Activated B cell treated with CpG ODN at 0.5 μM for 24 hours (primary cell): ENCODE measurements at regions not wholly inside any gene's neighbourhood (a gene's known extent, or its start where the extent isn't known, plus 50 kb on each side); places are given as distances from the start of the nearest gene placed in this dataset.

Experiments
- ATAC-seq: fragments of 200-7000 bp; cut with Tn5 transposase; one replicate; pipeline ENCODE4 v1.10.0; 2021; ENCODE audit warnings: low read depth, mild to moderate bottlenecking, moderate library complexity
- CTCF ChIA-PET: fragments of 350-600 bp; sonication (Branson Sonifier 250); formaldehyde crosslinking; loops from one replicate; lab custom pipeline; 2021; ENCODE audit warnings: antibody characterized with exemption; lab: Charles Lee
- POLR2A ChIA-PET: fragments of 350-600 bp; sonication (Branson Sonifier 250); formaldehyde crosslinking; loops from one replicate; lab custom pipeline; 2021; ENCODE audit warnings: antibody characterized with exemption; lab: Charles Lee
- DNase-seq: peaks from one replicate; pipeline ENCODE4 v3.0.0; 2022
- H3K27ac Mint-ChIP-seq: one replicate; pipeline ENCODE4 v1.8.0; 2020; ENCODE audit warnings: mixed read lengths
- H3K27me3 Mint-ChIP-seq: one replicate; pipeline ENCODE4 v1.8.0; 2021; ENCODE audit warnings: mixed read lengths
- H3K36me3 Mint-ChIP-seq: one replicate; pipeline ENCODE4 v1.8.0; 2021; ENCODE audit warnings: low read depth, mixed read lengths
- H3K4me1 Mint-ChIP-seq: one replicate; pipeline ENCODE4 v1.8.0; 2021; ENCODE audit warnings: mixed read lengths
- H3K4me3 Mint-ChIP-seq: one replicate; pipeline ENCODE4 v1.8.0; 2020; ENCODE audit warnings: mild to moderate bottlenecking, mixed read lengths
- H3K9me3 Mint-ChIP-seq: one replicate; pipeline ENCODE4 v1.8.0; 2020; ENCODE audit warnings: mixed read lengths
- intact Hi-C: fragments of 100-400 bp; cut with micrococcal nuclease; formaldehyde crosslinking; loops from one replicate; pipeline ENCODE4 v1.15.1; 2024
- TF ChIP-seq, protein P1 (sequence below): fragments of 200-600 bp; IDR thresholded peaks from one replicate; pipeline ENCODE4 v1.8.0; 2022; ENCODE audit warnings: antibody characterized with exemption, mild to moderate bottlenecking

DNA sequence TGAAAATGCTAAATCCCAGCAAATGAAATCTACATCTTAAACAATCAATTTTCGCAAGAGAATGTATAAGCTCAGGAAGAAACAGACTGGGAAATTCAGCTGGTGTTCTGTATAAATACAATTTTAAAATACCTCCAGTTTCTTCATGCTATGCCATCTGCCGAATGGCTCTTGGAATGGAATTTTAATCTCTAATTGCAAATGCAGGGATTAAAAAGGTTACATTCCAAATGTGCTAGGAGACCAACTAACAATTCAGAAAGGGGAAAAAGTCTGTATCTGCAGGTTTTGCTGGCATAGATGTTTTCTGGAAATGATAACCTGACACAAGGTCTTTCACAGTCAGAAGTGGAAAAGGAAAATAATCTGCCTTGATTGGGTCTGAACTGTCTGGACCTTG is 379.7 kb downstream of the MAT2B start:
- H3K36me3 Mint-ChIP-seq, result no peaks in the 10 kb centered on the region
- no peaks in the 10 kb centered on the region for H3K9me3 Mint-ChIP-seq
- intact Hi-C loops, result no loop called here
- ATAC-seq (no peak), DNase-seq (no peak)
- TF ChIP-seq, protein P1, sequence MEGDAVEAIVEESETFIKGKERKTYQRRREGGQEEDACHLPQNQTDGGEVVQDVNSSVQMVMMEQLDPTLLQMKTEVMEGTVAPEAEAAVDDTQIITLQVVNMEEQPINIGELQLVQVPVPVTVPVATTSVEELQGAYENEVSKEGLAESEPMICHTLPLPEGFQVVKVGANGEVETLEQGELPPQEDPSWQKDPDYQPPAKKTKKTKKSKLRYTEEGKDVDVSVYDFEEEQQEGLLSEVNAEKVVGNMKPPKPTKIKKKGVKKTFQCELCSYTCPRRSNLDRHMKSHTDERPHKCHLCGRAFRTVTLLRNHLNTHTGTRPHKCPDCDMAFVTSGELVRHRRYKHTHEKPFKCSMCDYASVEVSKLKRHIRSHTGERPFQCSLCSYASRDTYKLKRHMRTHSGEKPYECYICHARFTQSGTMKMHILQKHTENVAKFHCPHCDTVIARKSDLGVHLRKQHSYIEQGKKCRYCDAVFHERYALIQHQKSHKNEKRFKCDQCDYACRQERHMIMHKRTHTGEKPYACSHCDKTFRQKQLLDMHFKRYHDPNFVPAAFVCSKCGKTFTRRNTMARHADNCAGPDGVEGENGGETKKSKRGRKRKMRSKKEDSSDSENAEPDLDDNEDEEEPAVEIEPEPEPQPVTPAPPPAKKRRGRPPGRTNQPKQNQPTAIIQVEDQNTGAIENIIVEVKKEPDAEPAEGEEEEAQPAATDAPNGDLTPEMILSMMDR, result no peak
- ChIA-PET POLR2A (interaction anchor here (0.6 kb wide), 1 partner anchor 14 kb away, joined by 3 read pairs; no protein-coding TSS in a partner anchor), CTCF (no interaction called here)
- no peaks in the 10 kb centered on the region for H3K27me3 Mint-ChIP-seq
- no peaks in the 10 kb centered on the region for H3K4me1 Mint-ChIP-seq
- no peak overlapping the region for H3K4me3 Mint-ChIP-seq
- H3K27ac Mint-ChIP-seq, result no peak overlapping the region

DNA sequence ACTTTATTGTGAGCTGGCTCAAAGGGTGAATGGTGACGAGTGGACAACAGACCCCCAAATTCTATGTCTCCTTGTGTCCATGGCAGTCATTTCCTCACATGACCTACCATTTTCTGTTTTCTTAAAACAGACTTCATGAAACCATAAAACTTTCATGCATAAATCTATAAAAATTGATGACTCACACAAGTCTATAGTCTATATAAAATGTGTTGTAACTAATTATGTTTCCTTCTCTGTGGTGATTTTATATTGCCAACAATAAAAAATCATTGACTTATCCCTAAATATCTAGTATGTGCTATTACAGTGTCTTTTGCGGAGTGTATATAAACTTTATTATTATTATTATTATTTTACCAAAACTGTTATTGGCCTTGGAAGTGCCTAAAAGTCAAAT is 382.4 kb downstream of the MAT2B start:
- DNase-seq (no peak), ATAC-seq (no peak)
- Mint-ChIP-seq H3K27ac (no peak overlapping the region), H3K4me3 (no peak overlapping the region), H3K4me1 (no peaks in the 10 kb centered on the region), H3K36me3 (no peaks in the 10 kb centered on the region), H3K9me3 (no peaks in the 10 kb centered on the region), H3K27me3 (no peaks in the 10 kb centered on the region)
- intact Hi-C loops, result no loop called here
- TF ChIP-seq, protein P1, result no peak
- ChIA-PET POLR2A (no interaction called here), CTCF (no interaction called here)

GRCh38 chr5:163888366-163888765 is 382.9 kb downstream of the MAT2B start:
- no peak overlapping the region for H3K27ac Mint-ChIP-seq
- no peaks in the 10 kb centered on the region for H3K4me1 Mint-ChIP-seq

GRCh38 chr5:163889369-163889768 is 383.9 kb downstream of the MAT2B start:
- Mint-ChIP-seq H3K27ac (no peak overlapping the region), H3K4me1 (peaks cover 5% of the 10 kb centered on the region), H3K27me3 (no peaks in the 10 kb centered on the region), H3K9me3 (no peaks in the 10 kb centered on the region), H3K36me3 (no peaks in the 10 kb centered on the region), H3K4me3 (no peak overlapping the region)
- DNase-seq (no peak), ATAC-seq (no peak)
- ChIA-PET CTCF (no interaction called here), POLR2A (no interaction called here)
- intact Hi-C loops, result no loop called here
- TF ChIP-seq, protein P1, result no peak

More at GRCh38 chr5:163888366-163888765, 382.9 kb downstream of the MAT2B start:
- H3K27me3 Mint-ChIP-seq, result no peaks in the 10 kb centered on the region
- TF ChIP-seq, protein P1, result no peak
- no peaks in the 10 kb centered on the region for H3K36me3 Mint-ChIP-seq
- ChIA-PET CTCF (no interaction called here), POLR2A (no interaction called here)
- DNase-seq (no peak), ATAC-seq (no peak)
- intact Hi-C loops, result no loop called here
- H3K4me3 Mint-ChIP-seq, result no peak overlapping the region
- H3K9me3 Mint-ChIP-seq, result no peaks in the 10 kb centered on the region

DNA sequence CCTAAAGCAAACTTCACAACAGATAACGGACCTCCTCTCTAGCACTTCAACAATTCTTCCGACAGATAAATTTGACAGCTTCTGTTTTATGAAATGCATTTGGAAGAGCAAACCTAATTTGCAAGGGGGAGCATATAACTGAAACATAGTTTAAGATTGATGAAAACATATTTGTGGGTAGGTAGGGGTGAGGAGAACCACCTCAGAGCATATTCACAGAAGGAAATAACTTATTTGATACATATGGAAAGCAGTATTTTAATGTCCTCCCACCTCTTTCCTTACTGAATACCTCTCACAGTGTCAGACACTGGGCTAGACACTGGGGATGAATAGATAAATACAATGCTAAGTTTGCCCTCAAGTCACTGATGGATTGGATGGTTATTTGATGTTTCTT is 384.8 kb downstream of the MAT2B start:
- POLR2A ChIA-PET, result no interaction called here

More for the DNA sequence above, 384.8 kb downstream of the MAT2B start:
- TF ChIP-seq, protein P1, result no peak
- intact Hi-C loops, result no loop called here
- Mint-ChIP-seq H3K27ac (no peak overlapping the region), H3K36me3 (no peaks in the 10 kb centered on the region), H3K27me3 (no peaks in the 10 kb centered on the region), H3K9me3 (no peaks in the 10 kb centered on the region), H3K4me3 (no peak overlapping the region), H3K4me1 (peaks cover 13% of the 10 kb centered on the region)
- ATAC-seq (no peak), DNase-seq (no peak)
- CTCF ChIA-PET, result no interaction called here
